RWPE2 (cell line): ENCODE measurements at regions not wholly inside any gene's neighbourhood (a gene's known extent, or its start where the extent isn't known, plus 50 kb on each side); places are given as distances from the start of the nearest gene placed in this dataset.

Experiments used
- ATAC-seq: fragments of 200-7000 bp; cut with Tn5 transposase; 3 replicates; pipeline ENCODE4 v1.9.1; 2021; ENCODE audit warnings: low read depth
- DNase-seq: peaks from one replicate; pipeline ENCODE4 v3.0.0-alpha.2; 2020; ENCODE audit warnings: low spot score
- H3K27ac ChIP-seq: fragments of 450-650 bp; 2 replicates; pipeline ENCODE4 v1.5.1; 2017; ENCODE audit warnings: mild to moderate bottlenecking; ENCODE audit not compliant: poor library complexity, severe bottlenecking
- H3K27me3 ChIP-seq: fragments of 250-450 bp; sonication (Bioruptor Pico); 2 replicates; pipeline ENCODE4 v1.5.1; 2021; ENCODE audit warnings: mild to moderate bottlenecking, moderate library complexity; ENCODE audit not compliant: insufficient read depth, poor library complexity, severe bottlenecking
- H3K36me3 ChIP-seq: fragments of 250-450 bp; sonication (Bioruptor Pico); 2 replicates; pipeline ENCODE4 v1.5.1; 2020; ENCODE audit warnings: low read depth, mild to moderate bottlenecking, moderate library complexity
- H3K4me1 ChIP-seq: fragments of 250-450 bp; sonication (Bioruptor Pico); 2 replicates; pipeline ENCODE4 v1.5.1; 2021; ENCODE audit warnings: mild to moderate bottlenecking, moderate library complexity; ENCODE audit not compliant: insufficient read depth, poor library complexity, severe bottlenecking
- H3K4me3 ChIP-seq: fragments of 250-450 bp; sonication (Bioruptor Pico); 2 replicates; pipeline ENCODE4 v1.5.1; 2021; ENCODE audit warnings: mild to moderate bottlenecking, moderate library complexity; ENCODE audit not compliant: severe bottlenecking
- H3K9me3 ChIP-seq: fragments of 250-450 bp; sonication (Bioruptor Pico); 2 replicates; pipeline ENCODE4 v1.5.1; 2021; ENCODE audit warnings: mild to moderate bottlenecking, moderate library complexity; ENCODE audit not compliant: severe bottlenecking
- TF ChIP-seq, protein P1 (sequence below): fragments of 450-650 bp; IDR thresholded peaks from one replicate; pipeline ENCODE4 v1.5.1; 2017; ENCODE audit warnings: mild to moderate bottlenecking, moderate library complexity; ENCODE audit not compliant: poor library complexity, severe bottlenecking

DNA sequence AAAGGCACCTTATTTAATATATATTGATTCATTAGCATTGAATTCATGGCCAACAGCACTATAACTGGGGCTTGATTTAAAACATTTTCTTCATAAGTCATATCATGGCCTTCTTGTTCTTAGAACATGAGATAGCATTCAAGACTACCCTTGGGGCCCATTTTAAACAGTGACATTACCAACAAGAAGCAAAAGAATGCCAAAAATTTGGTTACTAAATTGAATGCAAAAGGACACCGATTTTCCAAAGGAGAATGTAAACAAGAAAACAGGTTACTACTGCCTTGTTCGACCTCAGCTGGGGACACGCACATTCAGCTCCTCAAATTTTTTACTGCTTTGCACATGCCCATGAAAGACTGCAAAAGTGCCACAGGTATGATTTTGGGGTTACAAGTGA is 219.4 kb upstream of the TLE4 start:
- ATAC-seq (no peak), DNase-seq (no peak)
- Histone ChIP-seq H3K4me3 (no peak overlapping the region), H3K27me3 (no peaks in the 10 kb centered on the region), H3K9me3 (no peaks in the 10 kb centered on the region), H3K4me1 (no peaks in the 10 kb centered on the region), H3K27ac (no peak overlapping the region), H3K36me3 (no peaks in the 10 kb centered on the region)
- TF ChIP-seq, protein P1, sequence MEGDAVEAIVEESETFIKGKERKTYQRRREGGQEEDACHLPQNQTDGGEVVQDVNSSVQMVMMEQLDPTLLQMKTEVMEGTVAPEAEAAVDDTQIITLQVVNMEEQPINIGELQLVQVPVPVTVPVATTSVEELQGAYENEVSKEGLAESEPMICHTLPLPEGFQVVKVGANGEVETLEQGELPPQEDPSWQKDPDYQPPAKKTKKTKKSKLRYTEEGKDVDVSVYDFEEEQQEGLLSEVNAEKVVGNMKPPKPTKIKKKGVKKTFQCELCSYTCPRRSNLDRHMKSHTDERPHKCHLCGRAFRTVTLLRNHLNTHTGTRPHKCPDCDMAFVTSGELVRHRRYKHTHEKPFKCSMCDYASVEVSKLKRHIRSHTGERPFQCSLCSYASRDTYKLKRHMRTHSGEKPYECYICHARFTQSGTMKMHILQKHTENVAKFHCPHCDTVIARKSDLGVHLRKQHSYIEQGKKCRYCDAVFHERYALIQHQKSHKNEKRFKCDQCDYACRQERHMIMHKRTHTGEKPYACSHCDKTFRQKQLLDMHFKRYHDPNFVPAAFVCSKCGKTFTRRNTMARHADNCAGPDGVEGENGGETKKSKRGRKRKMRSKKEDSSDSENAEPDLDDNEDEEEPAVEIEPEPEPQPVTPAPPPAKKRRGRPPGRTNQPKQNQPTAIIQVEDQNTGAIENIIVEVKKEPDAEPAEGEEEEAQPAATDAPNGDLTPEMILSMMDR = no peak

DNA sequence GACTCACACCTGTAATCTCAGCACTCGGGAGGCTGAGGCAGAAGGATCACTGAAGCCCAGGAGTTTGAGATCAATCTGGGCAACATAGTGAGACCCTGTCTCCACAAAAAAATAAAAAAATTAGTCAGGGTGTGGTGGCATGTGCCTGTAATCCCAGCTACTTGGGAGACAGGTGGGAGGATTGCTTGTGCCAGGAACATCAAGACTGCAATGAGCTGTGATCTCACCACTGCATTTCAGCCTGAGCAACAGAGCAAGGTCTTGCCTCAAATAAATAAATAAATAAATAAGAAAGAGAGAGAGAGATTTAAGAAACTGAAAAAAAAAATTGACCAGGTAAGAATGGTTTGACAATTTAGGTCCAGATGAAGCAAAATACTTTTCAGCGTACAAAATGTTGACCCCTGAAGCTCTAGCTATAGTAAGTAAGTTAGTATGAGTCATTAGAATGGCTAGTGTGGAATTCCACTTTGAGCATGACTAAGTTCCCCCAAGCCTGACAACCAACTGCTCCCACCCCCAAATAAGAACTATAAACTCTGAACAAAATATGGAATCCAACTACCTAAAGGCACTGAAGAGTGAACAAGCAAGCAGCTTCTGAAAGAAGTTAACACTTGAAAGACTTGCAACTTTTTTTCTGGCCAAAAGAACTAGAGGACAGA is 217.8 kb upstream of the TLE4 start:
- H3K4me1 ChIP-seq = no peaks in the 10 kb centered on the region
- H3K27ac ChIP-seq = no peak overlapping the region
- TF ChIP-seq, protein P1 = no peak
- no peaks in the 10 kb centered on the region for H3K9me3 ChIP-seq
- H3K36me3 ChIP-seq = no peaks in the 10 kb centered on the region
- no peak overlapping the region for H3K4me3 ChIP-seq
- DNase-seq (no peak), ATAC-seq (no peak)
- no peaks in the 10 kb centered on the region for H3K27me3 ChIP-seq

DNA sequence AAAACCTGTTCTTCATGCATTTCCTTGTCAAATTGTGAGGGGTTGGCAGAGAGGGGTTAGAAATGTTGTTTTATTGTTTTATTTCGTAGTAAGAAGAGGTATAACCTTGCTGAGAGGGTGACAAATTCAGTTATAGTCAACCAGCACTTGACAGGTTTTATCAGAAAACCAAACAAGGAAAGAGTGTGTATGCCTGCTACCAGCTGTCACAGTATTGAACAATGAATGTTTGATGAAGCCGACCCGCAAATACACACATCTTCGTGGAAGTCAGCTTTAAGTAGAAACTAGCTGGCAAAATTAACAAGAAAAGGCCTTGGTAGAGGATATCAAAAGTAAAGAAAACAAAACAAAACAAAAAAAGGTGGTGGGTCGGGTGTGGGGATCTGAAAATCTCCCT is 214.6 kb upstream of the TLE4 start:
- Histone ChIP-seq H3K36me3 (no peaks in the 10 kb centered on the region), H3K4me3 (no peak overlapping the region), H3K4me1 (no peaks in the 10 kb centered on the region), H3K27ac (no peak overlapping the region), H3K27me3 (no peaks in the 10 kb centered on the region), H3K9me3 (no peaks in the 10 kb centered on the region)
- ATAC-seq (no peak), DNase-seq (no peak)
- TF ChIP-seq, protein P1 = no peak

DNA sequence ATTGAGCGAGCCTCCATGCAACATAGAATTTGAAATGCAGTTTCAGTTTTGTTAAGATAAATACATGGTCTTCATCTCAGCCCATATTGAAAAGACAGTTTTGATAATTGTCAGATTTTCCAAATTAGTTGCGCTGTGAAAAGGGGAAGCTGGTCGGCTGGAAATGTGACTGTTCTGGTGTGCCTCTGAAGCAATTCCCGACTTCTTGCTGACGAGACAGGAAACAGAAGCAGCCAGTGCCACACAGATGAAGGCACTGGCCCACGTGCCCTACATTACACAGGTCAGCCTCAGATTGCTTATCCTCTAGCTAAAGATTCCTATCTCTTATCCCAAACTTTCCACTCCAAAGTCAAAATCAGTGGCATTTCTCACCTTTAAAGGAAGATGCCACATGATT is 214.1 kb upstream of the TLE4 start:
- Histone ChIP-seq H3K4me3 (no peak overlapping the region), H3K27ac (no peak overlapping the region), H3K4me1 (no peaks in the 10 kb centered on the region), H3K27me3 (no peaks in the 10 kb centered on the region), H3K36me3 (no peaks in the 10 kb centered on the region), H3K9me3 (no peaks in the 10 kb centered on the region)
- no peak for ATAC-seq
- no peak for DNase-seq
- TF ChIP-seq, protein P1 = no peak
